Astrocyte (in vitro differentiated cells and primary cell): ENCODE measurements at regions not wholly inside any gene's neighbourhood (a gene's known extent, or its start where the extent isn't known, plus 50 kb on each side); places are given as distances from the start of the nearest gene placed in this dataset.

Source experiments
- EZH2 ChIP-seq: IDR thresholded peaks from 2 replicates; pipeline ENCODE4 v1.6.1; 2012; ENCODE audit warnings: mild to moderate bottlenecking, low read length, inconsistent platforms; ENCODE audit not compliant: insufficient read depth
- TF ChIP-seq, protein P1 (sequence below): IDR thresholded peaks from 2 replicates; pipeline ENCODE4 v1.5.1; 2011; ENCODE audit warnings: low read depth, mild to moderate bottlenecking, inconsistent platforms, low read length, moderate library complexity; ENCODE audit not compliant: insufficient read depth

DNA sequence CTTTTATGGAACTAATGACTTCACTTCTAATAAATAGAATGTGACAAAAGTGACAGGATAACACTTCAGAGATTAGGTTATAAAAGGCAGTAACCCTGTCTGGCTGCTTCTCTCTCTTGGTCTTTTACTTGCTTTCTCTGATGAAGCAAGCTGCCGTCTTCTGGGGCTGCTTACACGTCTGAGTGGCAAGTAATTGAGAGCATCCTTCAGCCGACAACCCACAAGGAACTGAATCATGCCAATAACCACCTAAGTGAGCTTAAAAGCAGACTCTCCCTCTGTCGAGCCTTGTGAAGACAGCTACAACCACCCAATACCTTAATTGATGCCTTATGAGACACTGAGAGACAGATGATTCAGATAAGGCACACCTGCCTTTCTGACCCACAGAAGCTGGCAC, 1091.2 kb downstream of the SLITRK1 start:
- TF ChIP-seq, protein P1, sequence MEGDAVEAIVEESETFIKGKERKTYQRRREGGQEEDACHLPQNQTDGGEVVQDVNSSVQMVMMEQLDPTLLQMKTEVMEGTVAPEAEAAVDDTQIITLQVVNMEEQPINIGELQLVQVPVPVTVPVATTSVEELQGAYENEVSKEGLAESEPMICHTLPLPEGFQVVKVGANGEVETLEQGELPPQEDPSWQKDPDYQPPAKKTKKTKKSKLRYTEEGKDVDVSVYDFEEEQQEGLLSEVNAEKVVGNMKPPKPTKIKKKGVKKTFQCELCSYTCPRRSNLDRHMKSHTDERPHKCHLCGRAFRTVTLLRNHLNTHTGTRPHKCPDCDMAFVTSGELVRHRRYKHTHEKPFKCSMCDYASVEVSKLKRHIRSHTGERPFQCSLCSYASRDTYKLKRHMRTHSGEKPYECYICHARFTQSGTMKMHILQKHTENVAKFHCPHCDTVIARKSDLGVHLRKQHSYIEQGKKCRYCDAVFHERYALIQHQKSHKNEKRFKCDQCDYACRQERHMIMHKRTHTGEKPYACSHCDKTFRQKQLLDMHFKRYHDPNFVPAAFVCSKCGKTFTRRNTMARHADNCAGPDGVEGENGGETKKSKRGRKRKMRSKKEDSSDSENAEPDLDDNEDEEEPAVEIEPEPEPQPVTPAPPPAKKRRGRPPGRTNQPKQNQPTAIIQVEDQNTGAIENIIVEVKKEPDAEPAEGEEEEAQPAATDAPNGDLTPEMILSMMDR = no peak
- TF ChIP-seq EZH2 = no peak
